GM23338 (cell line): ENCODE measurements at regions not wholly inside any gene's neighbourhood (a gene's known extent, or its start where the extent isn't known, plus 50 kb on each side); places are given as distances from the start of the nearest gene placed in this dataset.

ENCODE experiments used
- ATAC-seq: fragments of 200-7000 bp; cut with Tn5 transposase; 3 replicates; pipeline ENCODE4 v1.9.1; 2020
- DNase-seq: peaks from one replicate; pipeline ENCODE4 v3.0.0-alpha.2; 2015; ENCODE audit warnings: low spot score
- H2AFZ ChIP-seq: fragments of 200-600 bp; sonication (generic); 2 replicates; pipeline ENCODE4 v1.8.0; 2016; ENCODE audit warnings: antibody characterized with exemption, mild to moderate bottlenecking, moderate library complexity
- H3F3A ChIP-seq: fragments of 200-600 bp; sonication (generic); replicated peaks from 2 replicates; pipeline ENCODE4 v1.8.0; 2017; ENCODE audit warnings: antibody characterized with exemption, mixed run types, low read depth
- H3K27ac ChIP-seq: fragments of 200-600 bp; sonication (generic); 2 replicates; pipeline ENCODE4 v1.6.1; 2016; ENCODE audit warnings: low read depth
- H3K27me3 ChIP-seq: fragments of 200-600 bp; sonication (generic); 2 replicates; pipeline ENCODE4 v1.8.0; 2016; ENCODE audit warnings: mild to moderate bottlenecking, mixed run types, moderate library complexity; ENCODE audit not compliant: insufficient read depth
- H3K36me3 ChIP-seq: fragments of 200-600 bp; sonication (generic); 2 replicates; pipeline ENCODE4 v1.8.0; 2016; ENCODE audit warnings: mild to moderate bottlenecking; ENCODE audit not compliant: insufficient read depth
- H3K4me1 ChIP-seq: fragments of 200-600 bp; sonication (generic); 2 replicates; pipeline ENCODE4 v1.8.0; 2016; ENCODE audit warnings: mild to moderate bottlenecking, moderate library complexity; ENCODE audit not compliant: insufficient read depth
- H3K4me2 ChIP-seq: fragments of 200-600 bp; sonication (generic); 2 replicates; pipeline ENCODE4 v1.7.1; 2017; ENCODE audit warnings: mixed run types
- H3K4me3 ChIP-seq: fragments of 200-600 bp; sonication (generic); 2 replicates; pipeline ENCODE4 v1.6.1; 2016; ENCODE audit warnings: mixed run types
- H3K79me2 ChIP-seq: fragments of 200-600 bp; sonication (generic); replicated peaks from 2 replicates; pipeline ENCODE4 v1.8.0; 2017; ENCODE audit warnings: mild to moderate bottlenecking; ENCODE audit not compliant: insufficient read depth
- H3K9me2 ChIP-seq: fragments of 200-600 bp; sonication (generic); 2 replicates; pipeline ENCODE4 v1.8.0; 2017; ENCODE audit not compliant: insufficient read depth
- H4K20me1 ChIP-seq: fragments of 200-600 bp; sonication (generic); replicated peaks from 2 replicates; pipeline ENCODE4 v1.8.0; 2017; ENCODE audit warnings: mild to moderate bottlenecking; ENCODE audit not compliant: insufficient read depth
- H3K27ac Mint-ChIP-seq: 2 replicates; pipeline ENCODE4 v1.8.0; 2020; ENCODE audit warnings: inconsistent platforms, mild to moderate bottlenecking, moderate library complexity, mixed read lengths
- H3K27me3 Mint-ChIP-seq: 3 replicates; pipeline ENCODE4 v1.8.0; 2022; ENCODE audit warnings: low read depth, mild to moderate bottlenecking, moderate library complexity, mixed read lengths, inconsistent platforms; ENCODE audit not compliant: insufficient read depth, poor library complexity
- H3K36me3 Mint-ChIP-seq: 3 replicates; pipeline ENCODE4 v1.8.0; 2021; ENCODE audit warnings: low read depth, mild to moderate bottlenecking, inconsistent platforms, moderate library complexity, mixed read lengths
- H3K4me1 Mint-ChIP-seq: 3 replicates; pipeline ENCODE4 v1.8.0; 2020; ENCODE audit warnings: mild to moderate bottlenecking, inconsistent platforms, mixed read lengths
- H3K4me3 Mint-ChIP-seq: 3 replicates; pipeline ENCODE4 v1.8.0; 2021; ENCODE audit warnings: moderate library complexity, mild to moderate bottlenecking, inconsistent platforms, mixed read lengths
- H3K9me3 Mint-ChIP-seq: 3 replicates; pipeline ENCODE4 v1.8.0; 2020; ENCODE audit warnings: moderate library complexity, mild to moderate bottlenecking, inconsistent platforms, mixed read lengths
- CREB1 ChIP-seq: fragments of 250-450 bp; sonication (Bioruptor Pico); IDR thresholded peaks from 2 replicates; pipeline ENCODE4 v1.5.0; 2020; ENCODE audit warnings: low read depth, mild to moderate bottlenecking, moderate library complexity
- EZH2 ChIP-seq: fragments of 200-600 bp; sonication (generic); IDR thresholded peaks from one replicate; pipeline ENCODE4 v1.8.0; 2017; ENCODE audit warnings: antibody characterized with exemption, mild to moderate bottlenecking, low read depth; ENCODE audit not compliant: unreplicated experiment
- EZH2phosphoT487 ChIP-seq: fragments of 200-600 bp; sonication (generic); IDR thresholded peaks from one replicate; pipeline ENCODE4 v1.8.1; 2018; ENCODE audit warnings: antibody characterized with exemption; ENCODE audit not compliant: unreplicated experiment
- JUNB ChIP-seq: IDR thresholded peaks from one replicate; pipeline ENCODE4 v1.6.1; 2016; ENCODE audit warnings: antibody characterized with exemption; ENCODE audit not compliant: unreplicated experiment
- NANOG ChIP-seq: IDR thresholded peaks from 2 replicates; pipeline ENCODE4 v1.6.1; 2016; ENCODE audit warnings: antibody characterized with exemption, borderline replicate concordance
- STAT1 ChIP-seq: IDR thresholded peaks from one replicate; pipeline ENCODE4 v1.6.1; 2016; ENCODE audit warnings: antibody characterized with exemption; ENCODE audit not compliant: unreplicated experiment
- ZNF331 ChIP-seq: fragments of 250-450 bp; sonication (Bioruptor Pico); IDR thresholded peaks from 2 replicates; pipeline ENCODE4 v1.5.0; 2020; ENCODE audit warnings: low read depth, mild to moderate bottlenecking, moderate library complexity
- TF ChIP-seq, protein P1 (sequence below): fragments of 250-450 bp; sonication (Bioruptor Pico); IDR thresholded peaks from 2 replicates; pipeline ENCODE4 v1.5.0; 2020; ENCODE audit warnings: mild to moderate bottlenecking, moderate library complexity
- TF ChIP-seq, protein P2 (sequence below), 2 experiments: fragments of 200-600 bp in 1 of 2; sonication (generic) in 1 of 2; conservative IDR thresholded peaks; 2 replicates each; pipeline versions ENCODE4 v1.5.1 to v1.6.1; 2016 to 2017; ENCODE audit warnings: antibody characterized with exemption in 2 of 2, low read depth in 2 of 2, mild to moderate bottlenecking in 2 of 2, moderate library complexity in 1 of 2

DNA sequence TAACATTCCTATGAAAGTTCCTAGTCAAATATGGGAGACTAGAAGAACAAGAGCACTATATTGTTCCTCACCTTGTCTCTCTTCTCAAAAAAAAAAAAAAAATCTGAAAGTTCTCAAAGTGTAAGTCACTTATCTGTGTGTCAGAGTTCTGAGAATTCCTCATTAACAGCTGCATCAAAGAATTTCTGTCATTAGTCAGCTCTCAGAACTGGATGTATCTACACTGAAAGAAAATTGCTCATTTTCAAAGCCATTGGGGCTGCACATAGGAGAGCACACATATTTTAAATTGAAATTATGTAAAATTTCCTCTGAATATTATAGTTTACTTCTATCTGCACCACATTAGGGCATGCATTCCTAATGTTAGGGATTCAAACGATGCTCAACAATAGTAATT is 99.5 kb upstream of the FTMT start:
- no peak overlapping the region for H2AFZ ChIP-seq
- Mint-ChIP-seq H3K9me3 (no peaks in the 10 kb centered on the region), H3K27me3 (no peaks in the 10 kb centered on the region), H3K4me3 (no peak overlapping the region), H3K27ac (no peak overlapping the region), H3K4me1 (peaks cover 2% of the 10 kb centered on the region; the same call in 2 of the 3 replicates), H3K36me3 (no peaks in the 10 kb centered on the region)
- no peak overlapping the region for H3K4me3 ChIP-seq
- H3K4me1 ChIP-seq, result no peaks in the 10 kb centered on the region; the same call in 1 of the 2 replicates
- no peaks in the 10 kb centered on the region for H3F3A ChIP-seq
- no peak overlapping the region for H3K4me2 ChIP-seq
- no peaks in the 10 kb centered on the region for H3K79me2 ChIP-seq
- TF ChIP-seq CREB1 (CRISPR knock-in tag) (no peak), ZNF331 (no peak), NANOG (no peak), EZH2 (no peak), JUNB (no peak), STAT1 (no peak), EZH2phosphoT487 (no peak)
- TF ChIP-seq, protein P1, sequence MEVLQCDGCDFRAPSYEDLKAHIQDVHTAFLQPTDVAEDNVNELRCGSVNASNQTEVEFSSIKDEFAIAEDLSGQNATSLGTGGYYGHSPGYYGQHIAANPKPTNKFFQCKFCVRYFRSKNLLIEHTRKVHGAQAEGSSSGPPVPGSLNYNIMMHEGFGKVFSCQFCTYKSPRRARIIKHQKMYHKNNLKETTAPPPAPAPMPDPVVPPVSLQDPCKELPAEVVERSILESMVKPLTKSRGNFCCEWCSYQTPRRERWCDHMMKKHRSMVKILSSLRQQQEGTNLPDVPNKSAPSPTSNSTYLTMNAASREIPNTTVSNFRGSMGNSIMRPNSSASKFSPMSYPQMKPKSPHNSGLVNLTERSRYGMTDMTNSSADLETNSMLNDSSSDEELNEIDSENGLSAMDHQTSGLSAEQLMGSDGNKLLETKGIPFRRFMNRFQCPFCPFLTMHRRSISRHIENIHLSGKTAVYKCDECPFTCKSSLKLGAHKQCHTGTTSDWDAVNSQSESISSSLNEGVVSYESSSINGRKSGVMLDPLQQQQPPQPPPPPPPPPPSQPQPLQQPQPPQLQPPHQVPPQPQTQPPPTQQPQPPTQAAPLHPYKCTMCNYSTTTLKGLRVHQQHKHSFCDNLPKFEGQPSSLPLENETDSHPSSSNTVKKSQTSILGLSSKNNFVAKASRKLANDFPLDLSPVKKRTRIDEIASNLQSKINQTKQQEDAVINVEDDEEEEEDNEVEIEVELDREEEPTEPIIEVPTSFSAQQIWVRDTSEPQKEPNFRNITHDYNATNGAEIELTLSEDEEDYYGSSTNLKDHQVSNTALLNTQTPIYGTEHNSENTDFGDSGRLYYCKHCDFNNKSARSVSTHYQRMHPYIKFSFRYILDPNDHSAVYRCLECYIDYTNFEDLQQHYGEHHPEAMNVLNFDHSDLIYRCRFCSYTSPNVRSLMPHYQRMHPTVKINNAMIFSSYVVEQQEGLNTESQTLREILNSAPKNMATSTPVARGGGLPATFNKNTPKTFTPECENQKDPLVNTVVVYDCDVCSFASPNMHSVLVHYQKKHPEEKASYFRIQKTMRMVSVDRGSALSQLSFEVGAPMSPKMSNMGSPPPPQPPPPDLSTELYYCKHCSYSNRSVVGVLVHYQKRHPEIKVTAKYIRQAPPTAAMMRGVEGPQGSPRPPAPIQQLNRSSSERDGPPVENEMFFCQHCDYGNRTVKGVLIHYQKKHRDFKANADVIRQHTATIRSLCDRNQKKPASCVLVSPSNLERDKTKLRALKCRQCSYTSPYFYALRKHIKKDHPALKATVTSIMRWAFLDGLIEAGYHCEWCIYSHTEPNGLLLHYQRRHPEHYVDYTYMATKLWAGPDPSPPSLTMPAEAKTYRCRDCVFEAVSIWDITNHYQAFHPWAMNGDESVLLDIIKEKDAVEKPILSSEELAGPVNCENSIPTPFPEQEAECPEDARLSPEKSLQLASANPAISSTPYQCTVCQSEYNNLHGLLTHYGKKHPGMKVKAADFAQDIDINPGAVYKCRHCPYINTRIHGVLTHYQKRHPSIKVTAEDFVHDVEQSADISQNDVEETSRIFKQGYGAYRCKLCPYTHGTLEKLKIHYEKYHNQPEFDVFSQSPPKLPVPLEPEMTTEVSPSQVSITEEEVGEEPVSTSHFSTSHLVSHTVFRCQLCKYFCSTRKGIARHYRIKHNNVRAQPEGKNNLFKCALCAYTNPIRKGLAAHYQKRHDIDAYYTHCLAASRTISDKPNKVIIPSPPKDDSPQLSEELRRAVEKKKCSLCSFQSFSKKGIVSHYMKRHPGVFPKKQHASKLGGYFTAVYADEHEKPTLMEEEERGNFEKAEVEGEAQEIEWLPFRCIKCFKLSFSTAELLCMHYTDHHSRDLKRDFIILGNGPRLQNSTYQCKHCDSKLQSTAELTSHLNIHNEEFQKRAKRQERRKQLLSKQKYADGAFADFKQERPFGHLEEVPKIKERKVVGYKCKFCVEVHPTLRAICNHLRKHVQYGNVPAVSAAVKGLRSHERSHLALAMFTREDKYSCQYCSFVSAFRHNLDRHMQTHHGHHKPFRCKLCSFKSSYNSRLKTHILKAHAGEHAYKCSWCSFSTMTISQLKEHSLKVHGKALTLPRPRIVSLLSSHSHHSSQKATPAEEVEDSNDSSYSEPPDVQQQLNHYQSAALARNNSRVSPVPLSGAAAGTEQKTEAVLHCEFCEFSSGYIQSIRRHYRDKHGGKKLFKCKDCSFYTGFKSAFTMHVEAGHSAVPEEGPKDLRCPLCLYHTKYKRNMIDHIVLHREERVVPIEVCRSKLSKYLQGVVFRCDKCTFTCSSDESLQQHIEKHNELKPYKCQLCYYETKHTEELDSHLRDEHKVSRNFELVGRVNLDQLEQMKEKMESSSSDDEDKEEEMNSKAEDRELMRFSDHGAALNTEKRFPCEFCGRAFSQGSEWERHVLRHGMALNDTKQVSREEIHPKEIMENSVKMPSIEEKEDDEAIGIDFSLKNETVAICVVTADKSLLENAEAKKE (CRISPR knock-in tag), result no peak
- TF ChIP-seq, protein P2, sequence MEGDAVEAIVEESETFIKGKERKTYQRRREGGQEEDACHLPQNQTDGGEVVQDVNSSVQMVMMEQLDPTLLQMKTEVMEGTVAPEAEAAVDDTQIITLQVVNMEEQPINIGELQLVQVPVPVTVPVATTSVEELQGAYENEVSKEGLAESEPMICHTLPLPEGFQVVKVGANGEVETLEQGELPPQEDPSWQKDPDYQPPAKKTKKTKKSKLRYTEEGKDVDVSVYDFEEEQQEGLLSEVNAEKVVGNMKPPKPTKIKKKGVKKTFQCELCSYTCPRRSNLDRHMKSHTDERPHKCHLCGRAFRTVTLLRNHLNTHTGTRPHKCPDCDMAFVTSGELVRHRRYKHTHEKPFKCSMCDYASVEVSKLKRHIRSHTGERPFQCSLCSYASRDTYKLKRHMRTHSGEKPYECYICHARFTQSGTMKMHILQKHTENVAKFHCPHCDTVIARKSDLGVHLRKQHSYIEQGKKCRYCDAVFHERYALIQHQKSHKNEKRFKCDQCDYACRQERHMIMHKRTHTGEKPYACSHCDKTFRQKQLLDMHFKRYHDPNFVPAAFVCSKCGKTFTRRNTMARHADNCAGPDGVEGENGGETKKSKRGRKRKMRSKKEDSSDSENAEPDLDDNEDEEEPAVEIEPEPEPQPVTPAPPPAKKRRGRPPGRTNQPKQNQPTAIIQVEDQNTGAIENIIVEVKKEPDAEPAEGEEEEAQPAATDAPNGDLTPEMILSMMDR (conservative IDR thresholded peaks at IDR 0.05; ENCODE audit: low read depth in 2 of 2), result no peak
- ATAC-seq, result no peak
- H3K9me2 ChIP-seq, result no peaks in the 10 kb centered on the region
- H3K27me3 ChIP-seq, result no peaks in the 10 kb centered on the region
- no peak for DNase-seq
- no peak overlapping the region for H3K27ac ChIP-seq
- H3K36me3 ChIP-seq, result no peaks in the 10 kb centered on the region
- H4K20me1 ChIP-seq, result no peaks in the 10 kb centered on the region
